Naive thymus-derived CD4-positive, alpha-beta T cell (primary cell): ENCODE measurements at regions not wholly inside any gene's neighbourhood (a gene's known extent, or its start where the extent isn't known, plus 50 kb on each side); places are given as distances from the start of the nearest gene placed in this dataset.

Experiments
- ATAC-seq: fragments of 150-1000 bp; cut with Tn5 transposase; 2 replicates; pipeline ENCODE4 v1.10.0; 2021; ENCODE audit warnings: mild to moderate bottlenecking, moderate library complexity
- CTCF ChIA-PET: fragments of 350-600 bp; sonication (Branson Sonifier 250); formaldehyde crosslinking; loops from one replicate; lab custom pipeline; 2021; ENCODE audit warnings: antibody characterized with exemption; lab: Charles Lee
- POLR2A ChIA-PET: fragments of 350-600 bp; sonication (Branson Sonifier 250); formaldehyde crosslinking; loops from one replicate; lab custom pipeline; 2021; ENCODE audit warnings: antibody characterized with exemption, inconsistent platforms; lab: Charles Lee
- DNase-seq, 9 donors: peaks; one replicate each; pipeline versions ENCODE4 v3.0.0 to v3.0.0-alpha.2; 2020 to 2022; ENCODE audit warnings: mixed read lengths in 1 of 9
- H3K27ac ChIP-seq: one replicate; pipeline ENCODE4 v1.7.0; 2013; ENCODE audit warnings: mild to moderate bottlenecking, low read depth, low read length, moderate library complexity
- H3K27me3 ChIP-seq, 2 donors: one replicate each; pipeline ENCODE4 v1.7.0; 2013; ENCODE audit warnings: low read length in 2 of 2, mild to moderate bottlenecking in 2 of 2, moderate library complexity in 2 of 2; ENCODE audit not compliant: control insufficient read depth in 2 of 2, insufficient read depth in 2 of 2
- H3K36me3 ChIP-seq, 3 experiments: 1 replicate in 2 of 3; 2 replicates in 1 of 3; pipeline ENCODE4 v1.7.0; 2013; ENCODE audit warnings: low read length in 3 of 3, mild to moderate bottlenecking in 3 of 3, moderate library complexity in 1 of 3; ENCODE audit not compliant: insufficient read depth in 3 of 3, control insufficient read depth in 2 of 3
- H3K4me1 ChIP-seq, 2 donors: one replicate each; pipeline ENCODE4 v1.7.0; 2013; ENCODE audit warnings: low read length in 2 of 2, mild to moderate bottlenecking in 2 of 2, moderate library complexity in 1 of 2; ENCODE audit not compliant: control insufficient read depth in 2 of 2, insufficient read depth in 2 of 2
- H3K4me3 ChIP-seq: 2 replicates; pipeline ENCODE4 v1.7.0; 2013; ENCODE audit warnings: mild to moderate bottlenecking, low read length
- H3K9me3 ChIP-seq, 3 experiments: 1 replicate in 2 of 3; 2 replicates in 1 of 3; pipeline ENCODE4 v1.7.0; 2013; ENCODE audit warnings: low read length in 3 of 3; ENCODE audit not compliant: control insufficient read depth in 2 of 3
- H3K27ac Mint-ChIP-seq, 9 donors: one replicate each; pipeline ENCODE4 v1.8.0; 2020 to 2022; ENCODE audit warnings: mixed read lengths in 9 of 9, mild to moderate bottlenecking in 8 of 9, moderate library complexity in 5 of 9, inconsistent platforms in 2 of 9
- H3K27me3 Mint-ChIP-seq, 5 donors: one replicate each; pipeline ENCODE4 v1.8.0; 2021 to 2022; ENCODE audit warnings: mixed read lengths in 5 of 5, mild to moderate bottlenecking in 1 of 5
- H3K36me3 Mint-ChIP-seq, 5 donors: one replicate each; pipeline ENCODE4 v1.8.0; 2020 to 2022; ENCODE audit warnings: mixed read lengths in 5 of 5, mild to moderate bottlenecking in 3 of 5, inconsistent platforms in 1 of 5
- H3K4me1 Mint-ChIP-seq, 7 donors: one replicate each; pipeline ENCODE4 v1.8.0; 2020 to 2022; ENCODE audit warnings: mixed read lengths in 7 of 7, mild to moderate bottlenecking in 3 of 7, inconsistent platforms in 1 of 7
- H3K4me3 Mint-ChIP-seq, 10 donors: one replicate each; pipeline ENCODE4 v1.8.0; 2020 to 2022; ENCODE audit warnings: mild to moderate bottlenecking in 10 of 10, mixed read lengths in 10 of 10, moderate library complexity in 6 of 10, inconsistent platforms in 2 of 10
- H3K9me3 Mint-ChIP-seq, 11 donors: one replicate each; pipeline ENCODE4 v1.8.0; 2020 to 2022; ENCODE audit warnings: mixed read lengths in 11 of 11, mild to moderate bottlenecking in 4 of 11, inconsistent platforms in 1 of 11, moderate library complexity in 1 of 11
- intact Hi-C, 2 donors: fragments of 100-400 bp; cut with micrococcal nuclease; formaldehyde crosslinking; loops; one replicate each; pipeline ENCODE4 v1.15.1; 2023

GRCh38 chr9:683509-684021 lies 157.9 kb upstream of the DMRT1 start:
- peaks cover 0 to 8% (median 0%) of the 10 kb centered on the region in 3 experiments for H3K36me3 ChIP-seq
- H3K4me1 Mint-ChIP-seq, result peaks cover 0 to 5% (median 0%) of the 10 kb centered on the region in 7 donors
- no peak overlapping the region for H3K4me3 Mint-ChIP-seq
- H3K27ac ChIP-seq, result no peak overlapping the region
- no peak overlapping the region for H3K27ac Mint-ChIP-seq
- ATAC-seq, result no peak
- no peaks in the 10 kb centered on the region for H3K27me3 ChIP-seq
- POLR2A ChIA-PET, result no interaction called here
- CTCF ChIA-PET, result no interaction called here
- no peak overlapping the region for H3K4me3 ChIP-seq
- H3K9me3 ChIP-seq, result no peaks in the 10 kb centered on the region
- H3K9me3 Mint-ChIP-seq, result peaks cover 0 to 4% (median 0%) of the 10 kb centered on the region in 11 donors
- H3K4me1 ChIP-seq, result no peaks in the 10 kb centered on the region
- H3K27me3 Mint-ChIP-seq, result peaks cover 0 to 6% (median 0%) of the 10 kb centered on the region in 5 donors
- peaks cover 0 to 20% (median 0%) of the 10 kb centered on the region in 5 donors for H3K36me3 Mint-ChIP-seq
- intact Hi-C loops, result no loop called here
- no peak for DNase-seq

- peaks cover 0 to 4% (median 0%) of the 10 kb centered on the region in 7 donors for H3K4me1 Mint-ChIP-seq
- Histone ChIP-seq H3K27me3 (no peaks in the 10 kb centered on the region), H3K4me1 (no peaks in the 10 kb centered on the region), H3K27ac (no peak overlapping the region), H3K36me3 (peaks cover 0 to 4% (median 0%) of the 10 kb centered on the region in 3 experiments), H3K9me3 (no peaks in the 10 kb centered on the region), H3K4me3 (no peak overlapping the region)
- H3K9me3 Mint-ChIP-seq, result peaks cover 0 to 4% (median 0%) of the 10 kb centered on the region in 11 donors
- POLR2A ChIA-PET, result no interaction called here
- no peak for DNase-seq
- intact Hi-C loops, result no loop called here
- peaks cover 0 to 6% (median 0%) of the 10 kb centered on the region in 5 donors for H3K27me3 Mint-ChIP-seq
- CTCF ChIA-PET, result no interaction called here
- H3K36me3 Mint-ChIP-seq, result peaks cover 0 to 15% (median 0%) of the 10 kb centered on the region in 5 donors
- no peak for ATAC-seq
- H3K27ac Mint-ChIP-seq, result peak overlapping the region in 1 of 9 donors; percentile 78
- H3K4me3 Mint-ChIP-seq, result no peak overlapping the region
Observed at GRCh38 chr9:684054-684890, 157.2 kb upstream of the DMRT1 start.

GRCh38 chr9:684941-685340 lies 156.6 kb upstream of the DMRT1 start:
- ATAC-seq, result no peak

GRCh38 chr9:686321-686813 lies 155.1 kb upstream of the DMRT1 start:
- Mint-ChIP-seq H3K27ac (no peak overlapping the region), H3K4me1 (peaks cover 0 to 2% (median 0%) of the 10 kb centered on the region in 7 donors)

More at GRCh38 chr9:684941-685340, 156.6 kb upstream of the DMRT1 start:
- H3K36me3 Mint-ChIP-seq, result peaks cover 0 to 12% (median 0%) of the 10 kb centered on the region in 5 donors
- H3K36me3 ChIP-seq, result peaks cover 0 to 4% (median 0%) of the 10 kb centered on the region in 3 experiments
- H3K4me3 Mint-ChIP-seq, result no peak overlapping the region
- intact Hi-C loops, result no loop called here
- no peaks in the 10 kb centered on the region for H3K4me1 ChIP-seq
- peaks cover 0 to 6% (median 0%) of the 10 kb centered on the region in 5 donors for H3K27me3 Mint-ChIP-seq
- DNase-seq, result no peak
- no peaks in the 10 kb centered on the region for H3K27me3 ChIP-seq
- H3K27ac Mint-ChIP-seq, result peak overlapping the region in 1 of 9 donors; percentile 78
- POLR2A ChIA-PET, result no interaction called here
- no peak overlapping the region for H3K27ac ChIP-seq
- no peak overlapping the region for H3K4me3 ChIP-seq
- CTCF ChIA-PET, result no interaction called here
- peaks cover 0 to 2% (median 0%) of the 10 kb centered on the region in 7 donors for H3K4me1 Mint-ChIP-seq
- H3K9me3 Mint-ChIP-seq, result peaks cover 0 to under 1% (median 0%) of the 10 kb centered on the region in 11 donors
- H3K9me3 ChIP-seq, result no peaks in the 10 kb centered on the region

GRCh38 chr9:687034-687785 lies 154.3 kb upstream of the DMRT1 start:
- peaks cover 0 to 8% (median 0%) of the 10 kb centered on the region in 5 donors for H3K36me3 Mint-ChIP-seq
- Histone ChIP-seq H3K9me3 (no peaks in the 10 kb centered on the region), H3K4me1 (no peaks in the 10 kb centered on the region), H3K4me3 (no peak overlapping the region), H3K36me3 (peaks cover 0 to 4% (median 0%) of the 10 kb centered on the region in 3 experiments), H3K27ac (no peak overlapping the region), H3K27me3 (no peaks in the 10 kb centered on the region)
- H3K27ac Mint-ChIP-seq, result peak overlapping the region in 1 of 9 donors; percentile 14
- CTCF ChIA-PET, result no interaction called here
- no peak overlapping the region for H3K4me3 Mint-ChIP-seq
- ATAC-seq, result no peak
- peaks cover 0 to 2% (median 0%) of the 10 kb centered on the region in 7 donors for H3K4me1 Mint-ChIP-seq
- no peaks in the 10 kb centered on the region for H3K9me3 Mint-ChIP-seq
- intact Hi-C loops, result no loop called here
- H3K27me3 Mint-ChIP-seq, result peaks cover 0 to 6% (median 0%) of the 10 kb centered on the region in 5 donors
- no peak for DNase-seq
- POLR2A ChIA-PET, result no interaction called here

More at GRCh38 chr9:686321-686813, 155.1 kb upstream of the DMRT1 start:
- no peak for DNase-seq
- Histone ChIP-seq H3K4me3 (no peak overlapping the region), H3K27me3 (no peaks in the 10 kb centered on the region), H3K9me3 (no peaks in the 10 kb centered on the region), H3K4me1 (no peaks in the 10 kb centered on the region), H3K36me3 (peaks cover 0 to 4% (median 0%) of the 10 kb centered on the region in 3 experiments), H3K27ac (no peak overlapping the region)
- ATAC-seq, result no peak
- Mint-ChIP-seq H3K36me3 (peaks cover 0 to 8% (median 0%) of the 10 kb centered on the region in 5 donors), H3K9me3 (no peaks in the 10 kb centered on the region), H3K27me3 (peaks cover 0 to 6% (median 0%) of the 10 kb centered on the region in 5 donors), H3K4me3 (no peak overlapping the region)
- intact Hi-C loops, result no loop called here
- CTCF ChIA-PET, result no interaction called here
- POLR2A ChIA-PET, result no interaction called here

- Histone ChIP-seq H3K9me3 (no peaks in the 10 kb centered on the region), H3K4me3 (no peak overlapping the region), H3K36me3 (peaks cover 0 to 4% (median 0%) of the 10 kb centered on the region in 3 experiments), H3K27ac (no peak overlapping the region), H3K27me3 (no peaks in the 10 kb centered on the region), H3K4me1 (no peaks in the 10 kb centered on the region)
- peaks cover 0 to 2% (median 0%) of the 10 kb centered on the region in 7 donors for H3K4me1 Mint-ChIP-seq
- peaks cover 0 to 3% (median 0%) of the 10 kb centered on the region in 5 donors for H3K27me3 Mint-ChIP-seq
- intact Hi-C loops, result no loop called here
- POLR2A ChIA-PET, result no interaction called here
- no peaks in the 10 kb centered on the region for H3K9me3 Mint-ChIP-seq
- H3K36me3 Mint-ChIP-seq, result peaks cover 0 to 8% (median 0%) of the 10 kb centered on the region in 5 donors
- DNase-seq (no peak), ATAC-seq (no peak)
- CTCF ChIA-PET, result no interaction called here
- H3K4me3 Mint-ChIP-seq, result no peak overlapping the region
- no peak overlapping the region for H3K27ac Mint-ChIP-seq
Observed at GRCh38 chr9:687994-688393, 153.5 kb upstream of the DMRT1 start.
